Activated T-cell treated with anti-CD3 and anti-CD28 coated beads, Interleukin-2, amount 50 U/mL, for 72 hours (primary cell): ENCODE measurements at regions not wholly inside any gene's neighbourhood (a gene's known extent, or its start where the extent isn't known, plus 50 kb on each side); places are given as distances from the start of the nearest gene placed in this dataset.
A peak's percentile ranks its signal among the peaks of the same experiment; 100 is the strongest.

Experiments
- ATAC-seq, 2 donors: fragments of 150-1000 bp; cut with Tn5 transposase; replicated peaks in 1 of 2; 2 replicates each; pipeline ENCODE4 v1.10.0; 2021; ENCODE audit warnings: moderate library complexity in 2 of 2, mild to moderate bottlenecking in 1 of 2
- DNase-seq, 2 donors: peaks; one replicate each; pipeline ENCODE4 v3.0.0; 2021 to 2022; ENCODE audit warnings: mixed read lengths in 1 of 2
- H3K27ac Mint-ChIP-seq: one replicate; pipeline ENCODE4 v1.8.0; 2022; ENCODE audit warnings: mild to moderate bottlenecking, moderate library complexity, mixed read lengths
- H3K27me3 Mint-ChIP-seq: one replicate; pipeline ENCODE4 v1.8.0; 2022; ENCODE audit warnings: low read depth, mixed read lengths
- H3K36me3 Mint-ChIP-seq, 2 donors: one replicate each; pipeline ENCODE4 v1.8.0; 2022; ENCODE audit warnings: mixed read lengths in 2 of 2, mild to moderate bottlenecking in 1 of 2; ENCODE audit not compliant: insufficient read depth in 2 of 2
- H3K4me1 Mint-ChIP-seq: one replicate; pipeline ENCODE4 v1.8.0; 2022; ENCODE audit warnings: low read depth, mixed read lengths
- H3K4me3 Mint-ChIP-seq, 2 donors: one replicate each; pipeline ENCODE4 v1.8.0; 2022; ENCODE audit warnings: mild to moderate bottlenecking in 2 of 2, mixed read lengths in 2 of 2, moderate library complexity in 2 of 2
- H3K9me3 Mint-ChIP-seq, 2 donors: one replicate each; pipeline ENCODE4 v1.8.0; 2022; ENCODE audit warnings: mixed read lengths in 2 of 2

DNA sequence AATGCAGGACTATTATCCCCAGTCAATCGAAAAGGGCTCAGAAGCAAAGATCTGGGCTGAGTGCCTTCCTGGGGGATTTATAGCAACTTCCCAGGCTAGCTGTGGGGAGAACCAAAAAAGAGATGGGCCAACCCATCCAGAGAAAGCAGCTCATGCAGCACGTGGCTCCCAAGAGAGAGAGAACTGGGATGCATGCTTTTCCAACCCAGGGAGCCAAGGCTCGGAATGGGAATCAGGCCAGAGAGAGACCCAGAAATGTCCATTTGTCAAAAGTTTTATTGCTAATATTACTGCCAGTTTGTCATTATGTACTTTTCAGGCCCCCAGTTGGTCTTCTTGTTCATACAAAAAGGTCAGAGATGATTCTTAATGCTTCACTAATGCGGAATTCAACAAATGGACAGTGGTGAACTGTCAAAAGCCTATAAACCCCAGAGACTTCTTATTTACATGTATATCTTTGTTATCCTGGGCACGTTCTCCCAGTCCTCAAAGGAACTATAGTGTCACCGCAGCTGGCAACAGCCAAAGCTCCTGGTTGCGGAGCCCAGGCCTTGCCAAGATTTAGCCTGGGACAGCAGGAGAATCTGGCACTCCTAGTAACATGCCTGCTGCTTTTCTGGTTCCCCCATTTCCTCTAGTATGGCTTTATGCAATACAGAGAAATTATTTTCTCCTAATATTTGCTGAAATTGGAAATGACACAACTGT is 139.1 kb upstream of the POU3F2 start:
- ATAC-seq, result no peak
- no peak for DNase-seq
- H3K9me3 Mint-ChIP-seq, result no peaks in the 10 kb centered on the region
- no peak overlapping the region for H3K4me3 Mint-ChIP-seq
- H3K27ac Mint-ChIP-seq, result no peak overlapping the region
- H3K27me3 Mint-ChIP-seq, result no peaks in the 10 kb centered on the region
- H3K36me3 Mint-ChIP-seq, result no peaks in the 10 kb centered on the region
- no peaks in the 10 kb centered on the region for H3K4me1 Mint-ChIP-seq

DNA sequence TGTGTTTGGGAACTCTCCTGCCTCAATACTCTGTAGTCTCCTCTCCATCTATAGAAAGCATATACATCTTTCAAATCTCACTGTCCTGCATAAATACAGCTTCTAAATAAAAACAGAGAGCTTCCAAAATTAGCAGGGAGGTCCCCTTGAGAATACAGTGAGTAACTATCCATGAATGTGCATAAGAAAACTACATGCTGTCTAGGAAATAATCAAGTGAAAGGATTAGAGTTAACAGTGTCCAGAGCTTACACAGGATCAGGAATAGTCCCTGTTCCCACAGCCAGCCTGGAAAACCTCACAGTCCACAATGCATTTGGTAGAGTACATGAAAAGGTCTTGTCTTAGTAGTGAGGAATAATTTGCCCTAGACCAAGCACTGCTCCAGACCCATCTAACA is 123.0 kb upstream of the POU3F2 start:
- Mint-ChIP-seq H3K4me1 (no peaks in the 10 kb centered on the region), H3K4me3 (no peak overlapping the region), H3K27me3 (peaks cover 3% of the 10 kb centered on the region), H3K27ac (no peak overlapping the region), H3K36me3 (no peaks in the 10 kb centered on the region), H3K9me3 (no peaks in the 10 kb centered on the region)
- ATAC-seq, result no peak
- no peak for DNase-seq

DNA sequence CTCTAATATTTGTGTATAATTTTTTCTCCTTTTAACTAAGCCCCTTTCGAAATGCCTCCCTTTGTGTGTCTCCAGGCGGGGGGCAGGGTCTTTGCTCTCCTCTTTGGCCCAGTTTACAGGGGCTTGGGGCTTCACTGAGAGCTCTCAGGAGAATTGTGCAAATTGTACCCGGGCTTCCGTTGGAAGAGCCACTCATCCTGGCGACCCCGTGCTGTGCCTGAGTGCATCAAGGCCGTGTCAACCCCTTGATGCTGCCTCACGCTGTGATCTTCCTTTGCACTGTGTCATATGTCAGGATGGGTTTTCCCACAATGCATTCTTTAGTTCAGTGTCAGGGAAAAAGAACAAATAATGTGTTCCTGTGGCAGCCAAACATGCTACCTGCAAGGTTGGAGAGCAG is 118.0 kb upstream of the POU3F2 start:
- Mint-ChIP-seq H3K27ac (no peak overlapping the region), H3K27me3 (peaks cover 11% of the 10 kb centered on the region), H3K9me3 (peaks cover 0 to 4% of the 10 kb centered on the region in 2 donors), H3K36me3 (no peaks in the 10 kb centered on the region), H3K4me3 (no peak overlapping the region), H3K4me1 (no peaks in the 10 kb centered on the region)
- DNase-seq (no peak), ATAC-seq (no peak)

DNA sequence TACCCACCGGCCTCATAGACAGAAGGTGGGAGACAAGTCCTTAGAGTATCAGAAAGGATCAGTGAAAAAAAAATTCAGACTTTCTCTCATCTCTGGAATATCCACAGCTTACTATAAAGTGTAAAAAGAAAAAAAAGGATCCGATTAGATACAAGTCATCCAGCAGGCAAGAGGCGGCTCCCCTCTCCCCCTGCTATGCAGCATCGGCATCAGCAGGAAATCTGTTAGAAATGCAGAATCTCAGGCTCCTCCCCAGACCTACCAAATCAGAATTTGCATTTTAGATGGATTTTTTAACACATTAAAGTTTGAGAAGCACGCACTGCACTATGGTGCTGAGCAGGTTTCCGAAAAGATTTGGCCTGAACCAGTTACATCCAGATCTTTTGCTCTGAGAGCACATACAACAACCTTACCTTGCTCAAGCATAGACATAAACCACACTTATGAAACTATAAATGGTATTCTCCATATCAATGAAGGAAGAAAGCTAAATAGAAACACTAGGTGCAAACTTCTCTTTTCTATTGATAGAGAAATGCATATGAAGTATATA is 117.0 kb upstream of the POU3F2 start:
- no peak for DNase-seq

DNA sequence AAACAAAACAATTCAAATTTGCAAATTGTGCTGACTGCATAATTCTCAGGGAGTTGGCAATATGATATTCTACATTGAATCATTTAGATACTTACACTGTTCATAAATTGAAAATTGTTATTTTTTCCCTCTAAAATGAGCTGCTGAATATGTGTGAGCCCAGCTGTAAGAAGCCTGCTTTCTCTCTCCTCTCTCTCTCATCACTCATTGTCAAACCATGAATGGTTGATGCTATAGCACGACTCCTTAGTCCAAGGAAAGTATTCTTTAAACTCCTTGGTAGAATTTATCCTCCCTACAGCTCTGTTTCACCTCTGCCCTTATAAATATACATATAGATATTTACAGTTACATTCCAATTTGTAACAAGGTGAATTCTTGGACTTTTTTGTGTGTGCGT is 116.4 kb upstream of the POU3F2 start:
- H3K36me3 Mint-ChIP-seq, result no peaks in the 10 kb centered on the region
- peaks cover 11% of the 10 kb centered on the region for H3K27me3 Mint-ChIP-seq
- H3K4me1 Mint-ChIP-seq, result no peaks in the 10 kb centered on the region
- H3K27ac Mint-ChIP-seq, result no peak overlapping the region
- H3K4me3 Mint-ChIP-seq, result no peak overlapping the region
- peaks cover 0 to 4% of the 10 kb centered on the region in 2 donors for H3K9me3 Mint-ChIP-seq
- DNase-seq, result no peak
- no peak for ATAC-seq

More for the DNA sequence above, 117.0 kb upstream of the POU3F2 start:
- H3K27me3 Mint-ChIP-seq, result peaks cover 11% of the 10 kb centered on the region
- ATAC-seq, result no peak
- H3K4me1 Mint-ChIP-seq, result no peaks in the 10 kb centered on the region
- H3K4me3 Mint-ChIP-seq, result no peak overlapping the region
- H3K27ac Mint-ChIP-seq, result no peak overlapping the region
- no peaks in the 10 kb centered on the region for H3K36me3 Mint-ChIP-seq
- H3K9me3 Mint-ChIP-seq, result peaks cover 0 to 4% of the 10 kb centered on the region in 2 donors

DNA sequence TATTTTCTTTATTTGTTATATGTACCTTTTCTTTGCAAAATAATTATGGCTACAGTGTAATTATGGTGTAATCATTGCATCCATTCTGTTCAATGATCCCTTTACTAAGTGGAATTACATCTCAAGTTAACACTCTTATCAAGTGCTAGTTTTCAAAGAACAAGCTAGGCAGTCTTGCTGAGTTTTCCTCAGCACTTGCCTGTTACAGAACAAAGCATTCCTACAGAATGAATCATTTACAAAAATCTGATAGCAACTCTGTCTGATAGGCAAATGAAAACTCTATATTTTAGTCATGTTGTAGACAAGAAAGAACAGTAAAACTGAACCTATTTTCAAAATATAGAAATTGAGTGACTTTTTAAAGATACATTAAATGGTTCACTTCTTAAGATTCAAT is 109.8 kb upstream of the POU3F2 start:
- no peak overlapping the region for H3K4me3 Mint-ChIP-seq
- no peak overlapping the region for H3K27ac Mint-ChIP-seq
- no peaks in the 10 kb centered on the region for H3K27me3 Mint-ChIP-seq
- H3K4me1 Mint-ChIP-seq, result no peaks in the 10 kb centered on the region
- DNase-seq, result no peak
- no peak for ATAC-seq
- H3K36me3 Mint-ChIP-seq, result no peaks in the 10 kb centered on the region
- peaks cover 0 to 2% of the 10 kb centered on the region in 2 donors for H3K9me3 Mint-ChIP-seq

DNA sequence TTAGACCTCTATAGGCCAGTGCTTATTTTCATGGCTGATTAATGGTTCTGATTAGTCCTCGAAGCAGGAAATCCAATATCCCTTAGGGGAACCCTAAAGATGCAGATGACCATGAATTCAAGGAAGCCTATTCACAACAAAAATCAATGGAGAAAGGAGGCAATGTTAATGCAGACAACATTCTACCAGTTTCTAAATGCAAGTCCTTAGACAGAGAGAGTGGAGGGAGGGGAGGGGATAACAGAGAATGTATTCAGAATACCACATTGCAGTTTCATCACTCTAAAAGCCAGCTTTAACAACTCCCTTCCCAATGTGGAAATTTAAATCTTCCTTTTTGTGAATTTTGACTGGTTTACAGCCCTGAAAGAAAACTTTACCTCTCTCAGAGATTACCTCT is 87.1 kb upstream of the POU3F2 start:
- no peak for ATAC-seq

DNA sequence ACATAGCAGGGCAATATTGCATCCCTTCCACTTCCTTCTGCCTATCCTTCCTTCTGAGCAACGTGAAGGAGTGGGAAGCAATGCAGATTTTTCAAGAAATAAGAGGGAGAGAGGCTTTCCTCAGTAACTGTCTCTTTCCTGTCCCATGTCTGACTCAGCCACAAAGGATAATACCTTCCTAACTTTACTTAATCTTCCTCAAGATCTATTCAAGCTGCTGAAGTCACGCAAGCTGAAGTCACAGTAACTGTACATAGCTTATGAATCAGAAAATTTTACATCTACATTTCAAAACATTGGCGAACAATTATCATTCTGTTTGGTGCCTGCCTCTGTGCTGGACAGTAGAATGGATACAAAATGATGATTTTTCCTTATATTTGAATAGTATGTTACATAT is 86.4 kb upstream of the POU3F2 start:
- H3K27ac Mint-ChIP-seq, result no peak overlapping the region
- DNase-seq (no peak), ATAC-seq (no peak)
- peaks cover 7% of the 10 kb centered on the region for H3K27me3 Mint-ChIP-seq
- H3K9me3 Mint-ChIP-seq, result peaks cover 2% of the 10 kb centered on the region in 2 donors
- H3K4me3 Mint-ChIP-seq, result no peak overlapping the region
- no peaks in the 10 kb centered on the region for H3K4me1 Mint-ChIP-seq
- H3K36me3 Mint-ChIP-seq, result no peaks in the 10 kb centered on the region

More for the DNA sequence above, 87.1 kb upstream of the POU3F2 start:
- DNase-seq, result no peak
- H3K4me3 Mint-ChIP-seq, result no peak overlapping the region
- peaks cover 2% of the 10 kb centered on the region in 2 donors for H3K9me3 Mint-ChIP-seq
- H3K27ac Mint-ChIP-seq, result no peak overlapping the region
- H3K36me3 Mint-ChIP-seq, result no peaks in the 10 kb centered on the region
- peaks cover 7% of the 10 kb centered on the region for H3K27me3 Mint-ChIP-seq
- no peaks in the 10 kb centered on the region for H3K4me1 Mint-ChIP-seq

DNA sequence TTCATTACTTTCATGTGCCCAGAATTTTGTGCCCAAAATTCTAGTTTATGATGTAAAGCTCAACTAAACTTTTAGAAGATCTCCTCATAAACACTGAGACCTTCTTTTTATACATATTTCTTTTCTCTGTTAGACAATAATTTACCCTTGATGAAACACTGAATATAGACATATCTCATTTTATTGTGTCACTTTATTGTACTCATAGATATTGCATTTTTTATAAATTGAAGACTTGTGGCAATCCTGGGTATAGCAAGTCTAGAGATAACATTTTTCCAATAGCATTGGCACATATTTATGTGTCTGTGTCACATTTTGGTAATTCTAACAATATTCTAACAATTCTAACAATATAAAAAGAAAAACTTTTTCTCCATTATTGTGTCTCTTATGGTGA is 74.9 kb upstream of the POU3F2 start:
- peaks cover 27% of the 10 kb centered on the region for H3K27me3 Mint-ChIP-seq
- H3K27ac Mint-ChIP-seq, result no peak overlapping the region

DNA sequence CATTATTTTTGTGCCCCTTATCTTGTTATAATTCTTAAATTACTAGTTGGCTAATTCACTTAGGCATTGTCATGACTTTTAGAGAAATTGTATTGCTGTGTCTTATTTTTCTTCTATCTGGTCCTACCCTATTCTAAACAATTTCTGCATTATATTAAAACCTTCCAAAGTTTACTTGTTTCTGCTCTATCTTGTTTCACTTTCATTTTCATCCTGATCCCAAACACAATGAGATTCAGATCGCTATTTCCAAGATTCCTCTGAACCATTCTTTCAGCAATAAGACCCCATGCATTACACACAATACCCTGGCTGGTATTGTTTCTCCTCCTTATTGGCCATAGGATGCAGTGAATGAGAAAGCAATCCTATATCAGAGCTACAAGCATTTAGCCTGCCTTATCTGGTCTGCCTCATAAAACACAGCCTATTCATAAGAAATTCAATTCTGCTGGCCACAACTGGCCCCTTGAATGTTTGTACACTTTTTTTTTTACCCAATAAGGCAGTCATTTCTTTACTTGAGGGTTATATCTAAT is 69.9 kb upstream of the POU3F2 start:
- peak overlapping the region in 1 of 2 donors; percentile 35 for H3K4me3 Mint-ChIP-seq
- H3K4me1 Mint-ChIP-seq, result peaks cover 6% of the 10 kb centered on the region
- H3K27me3 Mint-ChIP-seq, result peaks cover 18% of the 10 kb centered on the region
- H3K27ac Mint-ChIP-seq, result no peak overlapping the region
- H3K36me3 Mint-ChIP-seq, result no peaks in the 10 kb centered on the region
- ATAC-seq, result no peak
- H3K9me3 Mint-ChIP-seq, result peaks cover 0 to 2% of the 10 kb centered on the region in 2 donors
- no peak for DNase-seq

More for the DNA sequence above, 74.9 kb upstream of the POU3F2 start:
- Mint-ChIP-seq H3K9me3 (peaks cover 0 to 4% of the 10 kb centered on the region in 2 donors), H3K4me1 (peaks cover 6% of the 10 kb centered on the region), H3K36me3 (no peaks in the 10 kb centered on the region), H3K4me3 (no peak overlapping the region)
- no peak for DNase-seq
- ATAC-seq, result no peak

DNA sequence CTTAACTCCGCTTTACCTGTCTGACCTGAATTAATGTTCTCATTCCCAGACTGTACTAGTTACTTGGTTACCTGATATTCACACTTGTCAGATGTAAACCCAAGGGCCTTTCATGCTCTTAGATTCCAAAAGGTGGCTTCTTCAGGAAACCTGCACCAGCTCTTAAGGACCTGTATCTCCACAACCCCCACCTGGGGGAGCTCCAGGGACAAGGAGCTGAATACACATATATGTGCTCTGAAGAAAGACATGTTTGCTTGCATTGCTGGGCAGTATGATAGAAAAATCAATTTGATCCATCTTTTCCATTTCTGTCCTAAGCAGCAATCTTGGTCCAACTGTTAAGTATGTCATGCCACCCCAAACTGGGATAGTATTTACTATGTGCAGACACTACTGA is 64.8 kb upstream of the POU3F2 start:
- DNase-seq, result peak; percentile 10 to 14
- Mint-ChIP-seq H3K27ac (no peak overlapping the region), H3K9me3 (no peaks in the 10 kb centered on the region), H3K4me1 (no peaks in the 10 kb centered on the region), H3K4me3 (no peak overlapping the region), H3K36me3 (no peaks in the 10 kb centered on the region), H3K27me3 (peaks cover 34% of the 10 kb centered on the region)
- ATAC-seq, result peak in 1 of 2 donors; percentile 46

DNA sequence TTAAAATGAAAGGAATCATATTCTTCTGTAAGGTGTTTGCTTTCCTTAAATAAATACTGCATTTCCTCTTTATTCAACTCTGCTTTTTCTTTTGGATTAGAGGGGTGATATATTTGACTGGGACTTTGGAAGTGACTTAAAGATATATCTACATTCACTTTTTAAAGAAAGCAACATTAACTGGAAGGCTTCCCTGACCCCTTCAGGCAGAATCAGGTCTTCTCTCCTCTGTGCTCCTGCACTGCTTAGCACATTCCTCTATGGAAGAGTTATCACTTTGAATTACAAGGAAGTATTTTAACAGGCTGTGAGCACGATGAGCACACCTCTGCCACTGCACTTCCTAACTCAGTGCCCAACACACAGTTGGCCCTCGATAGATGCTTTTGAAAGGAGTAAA is 59.2 kb upstream of the POU3F2 start:
- no peak for ATAC-seq
- Mint-ChIP-seq H3K27ac (no peak overlapping the region), H3K4me1 (peaks cover 5% of the 10 kb centered on the region), H3K27me3 (peaks cover 66% of the 10 kb centered on the region), H3K4me3 (no peak overlapping the region), H3K9me3 (no peaks in the 10 kb centered on the region), H3K36me3 (no peaks in the 10 kb centered on the region)
- no peak for DNase-seq

DNA sequence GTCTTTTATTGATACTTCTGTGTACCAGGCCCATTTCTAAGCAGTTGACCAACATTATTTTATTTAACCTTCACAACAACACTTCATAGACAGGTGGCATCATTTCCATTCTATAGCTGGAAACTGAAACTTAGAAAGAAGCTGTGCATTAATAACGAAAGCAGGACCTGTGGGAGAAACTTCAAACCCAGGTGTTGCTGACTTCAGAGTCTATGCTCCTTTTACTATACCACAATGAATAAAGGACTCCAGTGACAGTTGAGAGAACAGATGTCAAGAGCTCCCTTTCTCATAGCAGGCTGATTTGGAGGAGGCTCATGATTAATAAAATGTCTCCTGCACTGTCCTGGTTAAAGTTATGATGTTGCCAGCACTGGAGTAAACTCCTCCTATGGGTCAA is 56.6 kb upstream of the POU3F2 start:
- Mint-ChIP-seq H3K4me3 (no peak overlapping the region), H3K9me3 (no peaks in the 10 kb centered on the region), H3K27me3 (peaks cover 57% of the 10 kb centered on the region), H3K27ac (no peak overlapping the region), H3K36me3 (no peaks in the 10 kb centered on the region), H3K4me1 (peaks cover 5% of the 10 kb centered on the region)
- DNase-seq (peak in 1 of 2 donors; percentile 1), ATAC-seq (peak; percentile 79 to 87)

DNA sequence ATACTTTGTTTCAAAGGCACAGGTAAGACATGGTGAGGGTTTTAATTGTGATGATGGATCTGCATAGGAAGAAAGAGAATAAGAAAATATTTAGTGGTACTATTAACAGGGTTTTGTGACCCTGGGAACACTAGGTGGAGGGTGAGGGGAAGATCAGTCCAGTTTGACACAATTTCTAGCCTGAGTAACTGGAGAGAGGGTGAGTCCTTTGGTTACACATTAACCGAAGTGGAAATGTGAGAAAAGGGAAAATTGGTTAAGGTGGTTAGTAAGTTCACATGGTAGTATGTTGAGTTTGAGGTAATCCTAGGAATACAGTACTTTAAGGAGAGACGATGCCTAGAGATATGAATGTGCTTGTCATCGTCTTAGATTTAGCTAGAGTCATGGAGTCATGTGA is 54.8 kb upstream of the POU3F2 start:
- Mint-ChIP-seq H3K27me3 (peaks cover 47% of the 10 kb centered on the region), H3K27ac (no peak overlapping the region), H3K36me3 (no peaks in the 10 kb centered on the region), H3K9me3 (no peaks in the 10 kb centered on the region), H3K4me1 (peaks cover 5% of the 10 kb centered on the region), H3K4me3 (no peak overlapping the region)
- DNase-seq (no peak), ATAC-seq (no peak)
